ENCODE measurements at regions not wholly inside any gene's neighbourhood (a gene's known extent, or its start where the extent isn't known, plus 50 kb on each side); places are given as distances from the start of the nearest gene placed in this dataset.

GRCh38 chr1:30605441-30605920 is 117.9 kb downstream of the MATN1 start:
- no peak for TF ChIP-seq REST (IDR thresholded peaks at IDR 0.05; ENCODE audit: insufficient read depth in 1 of 2, low read depth in 2 of 2, low read length in 2 of 2)
- TF ChIP-seq POLR2AphosphoS5 (IDR thresholded peaks at IDR 0.05; ENCODE audit: low read depth, low read length), result no peak

Measured in PFSK-1 (cell line).